ENCODE measurements at regions not wholly inside any gene's neighbourhood (a gene's known extent, or its start where the extent isn't known, plus 50 kb on each side); places are given as distances from the start of the nearest gene placed in this dataset.
A peak's percentile ranks its signal among the peaks of the same experiment; 100 is the strongest.
"Not testable (repeated sequence)": the region's sequence is repeated elsewhere in the genome, so short reads cannot be mapped to it uniquely, and the experiment has no call there.

DNA sequence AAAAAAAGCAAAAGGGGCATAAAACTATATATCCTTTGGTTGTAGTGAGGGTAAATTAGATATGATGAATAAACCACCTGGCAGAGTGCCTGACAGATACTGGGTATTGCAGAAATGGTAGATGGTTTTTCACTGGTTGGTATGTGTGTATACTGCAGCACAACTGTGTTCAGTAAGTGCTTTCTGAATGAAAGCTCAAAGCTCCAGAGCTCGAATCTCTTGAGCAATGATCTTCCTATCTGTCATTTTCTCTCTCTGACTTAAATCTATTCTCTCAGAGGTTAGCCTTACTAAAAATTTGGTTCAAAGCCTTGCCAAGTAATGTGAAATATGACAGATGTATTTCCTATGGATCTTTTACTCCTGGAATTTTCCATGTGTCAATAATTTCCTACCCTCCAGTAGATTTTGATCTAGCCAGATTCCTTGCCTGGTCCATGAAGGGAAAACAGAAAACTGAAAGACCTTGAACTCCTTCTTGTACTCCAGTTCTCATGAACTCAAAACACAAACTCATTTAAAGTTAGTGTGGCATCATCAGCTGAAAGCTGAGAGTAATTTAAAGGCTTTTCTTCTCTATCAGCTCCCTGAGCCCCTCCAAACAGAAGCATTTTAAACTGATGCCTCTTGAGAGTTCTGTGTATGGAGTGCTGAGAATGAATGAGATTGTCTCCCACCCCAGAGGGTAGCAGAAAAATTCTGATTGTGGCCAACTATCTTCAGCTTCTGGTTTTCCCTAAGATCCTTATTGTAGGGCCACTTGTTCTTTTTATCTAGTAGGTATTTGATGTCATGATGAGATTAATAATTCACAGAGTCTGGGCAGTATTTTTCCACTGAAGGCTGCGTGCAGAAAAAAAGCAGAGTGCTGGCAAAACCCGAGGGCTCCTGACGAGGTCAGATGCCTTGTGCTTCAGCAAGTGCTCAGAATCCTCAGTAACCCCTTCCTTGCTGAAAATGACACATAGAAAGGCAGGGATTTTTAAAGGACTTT, 363.4 kb upstream of the BOD1L1 start:
- no peak for DNase-seq

DNA sequence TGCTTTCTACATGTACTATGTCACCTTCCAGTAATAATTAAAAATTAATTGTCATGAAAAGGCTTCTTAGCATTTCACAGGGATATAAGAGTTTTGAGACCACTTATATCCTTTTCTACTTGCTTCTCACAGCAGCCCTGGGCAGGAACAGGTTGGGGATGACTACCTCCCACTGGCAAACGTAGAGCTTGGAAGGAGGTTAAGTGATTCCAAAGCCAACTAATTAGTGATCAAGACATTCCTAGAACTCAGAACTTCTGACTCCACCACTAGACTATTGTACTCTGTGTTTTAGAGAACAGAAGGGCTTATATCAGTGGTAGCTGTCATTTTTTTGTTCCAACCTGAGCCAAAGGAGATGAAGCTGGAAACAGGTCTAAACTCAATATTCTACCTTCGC, 364.5 kb upstream of the BOD1L1 start:
- no peak for DNase-seq

DNA sequence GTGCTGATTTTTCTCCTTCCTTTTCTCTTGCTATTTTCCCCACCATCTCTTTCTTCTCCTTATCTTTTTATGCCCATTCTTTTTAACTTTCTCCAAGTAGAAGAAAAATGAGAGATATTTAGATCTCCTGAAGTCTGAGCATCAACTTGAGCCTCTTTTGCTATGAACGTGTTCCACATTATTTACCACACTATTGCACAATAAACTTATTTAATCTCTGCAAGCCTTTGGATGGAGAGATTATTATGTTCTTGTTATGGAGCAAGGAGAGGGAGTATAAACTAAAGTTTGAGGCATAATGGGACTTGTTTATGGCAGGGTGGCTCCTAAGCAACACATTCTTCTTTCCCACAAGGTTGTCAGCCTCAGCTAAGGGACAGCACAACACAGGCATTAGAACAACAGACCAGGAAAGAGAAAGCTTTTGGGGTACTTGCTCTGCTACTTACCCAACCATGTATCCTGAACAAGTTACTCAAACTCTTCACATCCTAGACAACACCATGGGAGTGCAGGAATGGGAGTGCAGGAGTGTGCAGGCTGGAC, 365.5 kb upstream of the BOD1L1 start:
- no peak for DNase-seq

DNA sequence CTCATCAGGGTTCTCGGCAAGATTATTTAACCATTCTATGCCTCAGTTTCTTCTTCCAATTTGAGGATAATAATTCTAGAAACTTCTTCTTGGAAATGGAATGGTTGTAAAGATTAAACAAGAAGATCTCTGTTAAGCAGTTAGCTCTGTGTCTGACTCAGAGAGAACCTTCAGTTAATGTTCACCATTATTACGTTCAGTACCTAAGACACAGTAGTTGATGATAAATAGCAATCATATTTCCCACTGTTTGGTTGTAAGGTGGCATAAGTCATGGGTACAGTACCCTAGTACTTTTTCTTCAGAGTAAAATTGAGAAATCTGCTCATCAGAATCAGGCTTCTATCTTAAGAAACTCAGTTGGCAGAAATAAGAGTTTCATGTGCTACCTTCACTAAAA, 366.5 kb upstream of the BOD1L1 start:
- no peak for DNase-seq

DNA sequence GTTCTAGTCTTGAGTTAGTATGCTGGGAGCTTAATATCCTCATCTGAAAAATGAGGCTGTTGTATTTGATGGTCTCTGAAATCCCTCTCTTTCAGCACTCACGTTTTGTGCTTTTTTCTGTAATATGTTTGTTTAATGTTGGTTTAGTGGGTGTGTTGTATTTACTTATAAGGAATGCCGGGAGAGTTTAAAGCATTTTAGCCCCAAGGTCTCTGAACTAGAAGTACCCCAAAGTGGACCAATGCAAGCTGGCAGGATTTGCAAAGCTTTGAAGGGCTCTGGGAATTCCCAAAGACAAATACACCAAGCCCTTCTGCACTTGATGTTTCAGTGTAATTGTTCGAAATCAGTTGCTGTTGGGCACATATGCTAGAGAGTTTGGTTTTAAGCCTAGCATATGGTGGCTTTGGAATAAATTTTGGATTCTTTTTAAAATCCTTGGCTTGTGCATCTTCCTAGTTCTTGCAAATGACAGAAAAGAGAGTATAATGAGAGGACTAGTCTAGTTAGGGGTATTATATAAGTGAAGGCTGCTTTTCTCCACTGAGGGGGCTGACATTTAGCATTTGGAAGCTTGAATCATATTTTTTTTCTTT, 371.4 kb upstream of the BOD1L1 start:
- DNase-seq: no peak

DNA sequence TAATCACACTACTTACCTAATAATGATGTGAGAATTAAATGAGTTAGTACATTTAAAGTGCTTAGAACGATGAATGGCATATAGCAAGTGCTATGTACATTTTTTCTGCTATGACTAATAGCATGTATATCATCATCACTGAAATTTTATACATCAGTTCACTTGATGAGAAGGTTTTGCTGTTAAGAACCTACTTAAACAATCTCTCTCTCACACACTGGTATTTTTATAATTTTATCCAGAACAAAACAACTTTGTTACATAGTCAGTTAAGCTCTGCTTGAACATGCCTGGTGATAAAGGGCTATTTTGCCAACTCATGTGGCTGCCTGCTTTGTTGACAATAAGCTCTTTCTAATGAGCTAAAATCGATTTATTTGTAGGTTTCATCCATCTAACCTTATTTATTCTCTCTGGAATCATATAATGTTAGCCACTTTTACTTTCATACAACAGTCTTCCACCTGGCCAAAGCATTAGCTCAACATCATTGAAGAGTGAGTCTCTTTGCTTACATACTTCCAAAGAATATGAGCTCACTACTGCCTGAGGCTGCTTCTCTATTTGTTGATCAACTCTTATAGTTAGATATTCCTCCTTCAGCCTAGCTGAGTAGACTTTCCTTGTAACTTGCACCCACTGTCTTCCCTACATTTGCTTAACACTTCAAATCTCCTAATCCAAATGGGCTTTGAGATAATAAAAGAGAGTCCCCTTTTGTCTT, 372.7 kb upstream of the BOD1L1 start:
- DNase-seq: no peak

DNA sequence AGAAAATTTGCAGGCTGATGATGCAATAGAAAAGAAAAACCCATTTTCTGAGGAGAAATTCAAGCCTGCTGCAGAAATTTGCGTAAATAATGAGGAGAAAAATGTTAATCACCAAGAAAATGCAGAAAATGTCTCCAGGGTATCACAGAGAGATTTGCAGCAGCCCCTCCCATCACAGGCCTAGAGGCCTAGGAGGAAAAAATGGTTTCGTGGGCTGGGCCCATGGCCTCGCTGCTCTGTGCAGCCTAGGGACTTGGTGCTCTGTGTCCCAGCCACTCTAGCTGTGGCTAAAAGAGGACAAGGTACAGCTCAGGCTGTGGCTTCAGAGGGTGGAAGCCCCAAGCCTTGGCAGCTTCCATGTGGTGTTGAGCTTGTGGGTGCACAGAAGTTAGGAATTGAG, 374.8 kb upstream of the BOD1L1 start:
- not testable (repeated sequence) for DNase-seq

DNA sequence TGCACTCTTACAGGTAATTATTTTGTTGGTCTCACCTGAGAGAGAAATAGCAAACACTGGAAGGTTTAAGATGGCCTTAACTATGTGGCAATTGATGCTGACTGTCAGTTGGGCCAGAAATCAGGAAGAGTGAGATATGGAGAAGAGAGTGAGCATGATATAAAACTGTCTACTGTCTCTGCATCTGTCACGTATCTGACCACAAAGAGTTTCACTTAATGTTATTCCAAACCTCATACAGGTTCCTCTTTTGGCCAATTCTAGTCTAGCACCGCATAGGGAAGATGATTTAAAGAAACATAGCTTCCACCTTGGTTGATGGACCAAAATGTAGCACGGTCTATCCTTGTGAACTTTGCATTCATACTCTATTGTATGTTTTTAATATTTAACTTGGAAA, 381.0 kb upstream of the BOD1L1 start:
- no peak for DNase-seq

DNA sequence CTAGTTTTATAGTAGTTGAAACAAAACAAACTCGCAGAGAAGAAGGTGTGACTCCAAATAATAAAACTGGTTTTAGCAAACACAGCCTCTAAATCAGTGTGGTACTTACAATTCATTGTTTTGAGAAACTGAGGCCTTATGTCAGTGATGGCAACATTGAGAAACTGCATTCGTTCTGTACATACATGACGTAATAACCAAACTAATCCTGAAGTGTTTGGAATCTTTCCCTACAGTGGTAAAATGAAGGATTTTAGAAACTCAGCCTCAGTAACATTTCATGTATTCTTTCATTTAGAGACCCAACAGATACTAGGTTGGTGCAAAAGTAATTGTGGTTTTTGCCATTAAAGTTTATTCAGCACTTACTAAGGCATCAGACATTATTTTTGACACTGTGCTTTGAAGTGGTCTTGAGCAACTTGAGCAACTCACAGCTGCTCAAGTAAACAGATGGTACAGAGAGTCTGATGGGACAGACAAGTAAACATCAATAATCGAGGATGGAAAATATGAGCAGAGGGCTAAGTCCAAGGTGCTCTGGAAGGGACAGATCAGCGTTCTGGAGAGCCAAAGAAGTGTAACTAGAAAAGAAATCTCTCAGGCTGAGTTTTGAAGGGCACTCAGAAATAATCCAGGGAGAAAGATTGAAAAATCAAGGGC, 390.8 kb upstream of the BOD1L1 start:
- no peak for DNase-seq

DNA sequence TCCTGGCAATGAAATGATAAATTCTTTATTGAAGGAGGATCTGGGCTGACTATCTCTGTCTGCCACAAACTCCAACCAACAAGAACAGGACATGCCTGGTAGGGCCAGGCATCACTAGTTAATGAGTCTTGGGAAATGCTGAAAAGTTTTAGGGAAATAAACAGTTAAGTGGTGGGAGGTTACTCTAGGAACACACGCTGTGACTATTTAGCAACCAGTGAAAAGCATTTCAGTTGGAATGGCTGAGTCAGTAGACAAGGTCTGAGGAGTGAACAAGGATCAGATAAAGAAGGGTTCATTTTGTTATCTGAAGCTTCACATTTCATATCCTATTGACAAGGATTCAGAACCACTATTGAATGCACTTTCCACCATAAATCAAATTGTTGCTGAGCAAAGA, 394.9 kb upstream of the BOD1L1 start:
- DNase-seq: no peak

DNA sequence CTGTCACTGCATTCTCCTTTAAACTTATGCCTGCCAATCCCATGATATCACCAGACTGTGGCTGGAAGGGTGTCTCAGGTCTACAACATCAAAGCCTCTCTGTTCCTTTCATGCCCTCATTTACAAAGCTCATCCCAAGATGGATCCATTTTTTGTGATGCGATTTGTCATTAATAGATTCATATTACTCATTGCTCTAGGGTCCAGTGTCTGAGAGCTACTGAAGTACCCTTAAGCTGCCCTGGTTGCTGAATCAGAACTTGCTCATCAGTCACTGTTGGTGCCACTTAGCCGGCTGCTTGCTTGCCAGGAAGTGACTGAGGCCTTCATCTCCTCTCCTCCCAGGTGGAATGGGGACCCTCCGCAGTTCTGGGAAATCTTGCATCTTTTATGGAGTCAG, 395.5 kb upstream of the BOD1L1 start:
- DNase-seq: no peak

DNA sequence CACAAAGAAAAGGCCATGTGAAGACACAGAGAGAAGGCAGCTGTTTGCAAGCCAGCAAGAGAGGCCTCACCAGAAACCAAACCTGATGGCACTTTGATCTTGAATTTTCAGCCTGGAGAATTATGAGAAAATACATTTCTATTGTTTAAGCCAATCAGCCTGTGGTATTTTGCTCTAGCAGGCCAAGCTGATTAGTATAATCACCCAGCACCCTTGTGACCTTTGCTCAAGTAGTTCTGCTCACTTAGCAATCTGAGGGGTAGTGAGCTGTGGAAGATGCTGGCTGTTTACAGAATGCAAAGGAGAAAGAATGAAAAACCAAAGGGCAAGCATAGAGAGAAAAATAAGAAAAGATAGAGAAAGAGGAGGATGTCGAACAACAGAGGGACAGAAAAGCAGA, 396.4 kb upstream of the BOD1L1 start:
- DNase-seq: no peak

DNA sequence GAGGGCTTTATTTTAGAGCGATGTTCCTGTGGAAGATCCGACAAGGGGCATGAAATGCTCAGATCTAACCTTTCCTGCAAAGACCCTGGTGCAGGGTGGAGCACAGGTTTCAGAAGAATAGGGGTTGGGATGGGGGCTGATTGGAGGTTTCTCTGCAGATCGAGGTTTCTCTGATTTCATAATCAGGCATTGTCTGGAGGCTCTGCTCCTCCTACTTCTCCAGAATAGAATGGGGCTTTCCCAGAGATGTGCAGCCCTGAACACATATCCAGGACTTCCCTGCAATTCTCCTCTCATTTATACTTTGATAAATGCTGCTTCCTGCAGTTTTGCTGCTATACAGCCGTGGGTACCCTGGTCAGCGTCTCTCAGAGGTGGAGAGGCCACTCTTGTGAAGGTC, 397.6 kb upstream of the BOD1L1 start:
- no peak for DNase-seq

DNA sequence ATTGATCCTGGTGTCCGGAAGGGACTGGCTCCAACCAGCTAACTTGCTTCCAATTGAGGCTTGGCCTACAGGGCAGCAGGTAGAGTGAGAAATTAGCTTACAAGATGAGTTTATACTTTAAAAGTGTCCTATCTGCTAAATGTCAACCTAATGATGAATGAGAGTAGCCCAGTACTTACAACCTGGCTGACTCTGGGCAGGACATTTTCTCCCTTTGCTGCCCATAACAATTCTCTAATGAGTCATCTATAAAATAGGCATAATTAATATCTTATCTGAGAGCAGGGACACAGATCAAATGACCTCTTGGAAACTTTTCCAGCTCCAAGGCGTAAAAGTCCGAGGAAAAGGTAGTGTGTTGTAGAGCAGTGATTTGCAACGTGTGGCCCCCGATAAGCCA, 398.4 kb upstream of the BOD1L1 start:
- no peak for DNase-seq

DNA sequence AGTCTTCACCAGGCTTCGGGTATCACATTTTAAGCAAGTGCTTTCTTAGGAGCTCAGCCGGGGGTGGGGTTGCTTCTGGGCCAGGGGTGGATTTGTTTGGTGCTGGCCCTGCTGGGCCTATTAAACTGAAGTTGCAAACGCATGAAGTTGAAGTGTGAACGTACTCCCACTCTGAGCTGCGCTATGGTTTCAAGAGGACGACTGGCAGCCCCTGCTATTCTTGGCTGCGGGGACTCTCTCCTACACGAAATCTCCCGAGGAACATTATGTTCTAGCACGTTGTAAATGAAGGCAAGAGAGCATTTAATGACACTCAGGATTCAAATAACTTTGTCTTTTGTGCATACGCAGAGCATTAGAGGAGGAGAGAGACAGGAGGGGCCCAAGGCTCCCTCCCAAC, 401.3 kb upstream of the BOD1L1 start:
- no peak for DNase-seq

DNA sequence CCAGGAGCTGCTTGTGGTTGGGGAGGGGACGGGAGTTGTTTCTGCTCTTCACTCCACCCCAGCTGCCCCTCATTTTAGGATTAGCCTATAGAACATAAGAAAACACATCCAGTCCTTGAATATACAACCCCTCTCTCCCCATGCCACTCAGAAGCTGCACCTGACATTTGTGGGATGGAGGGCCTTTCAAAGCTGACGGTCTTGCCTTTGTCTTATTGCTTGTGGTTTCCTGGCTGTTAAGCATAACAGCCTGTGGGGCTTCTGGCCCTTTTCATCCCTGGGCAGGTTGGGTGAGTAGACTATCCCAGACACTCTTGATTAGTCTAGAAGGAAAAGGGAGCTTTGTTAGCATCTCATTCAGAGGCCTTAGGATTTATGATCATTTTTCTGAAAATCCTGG, 407.6 kb upstream of the BOD1L1 start:
- DNase-seq: no peak

DNA sequence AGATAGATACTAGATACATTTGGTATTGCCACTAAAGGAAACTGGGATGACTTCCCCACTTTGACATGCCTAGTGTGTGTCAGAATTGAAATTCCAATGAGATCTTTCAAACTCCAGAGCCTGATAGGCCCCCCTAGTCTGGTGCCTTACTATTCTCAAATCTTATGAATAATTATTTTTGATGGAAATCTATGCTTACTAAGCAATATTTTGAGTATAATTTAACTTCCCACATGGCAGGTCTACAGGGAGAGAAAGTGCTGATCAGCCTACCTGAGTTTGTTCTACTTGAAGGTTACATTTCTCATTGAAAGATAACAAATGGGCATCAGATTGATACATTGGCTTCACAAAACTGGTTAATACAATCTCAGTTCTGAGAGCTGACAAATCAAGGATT, 415.7 kb upstream of the BOD1L1 start:
- DNase-seq: no peak

DNA sequence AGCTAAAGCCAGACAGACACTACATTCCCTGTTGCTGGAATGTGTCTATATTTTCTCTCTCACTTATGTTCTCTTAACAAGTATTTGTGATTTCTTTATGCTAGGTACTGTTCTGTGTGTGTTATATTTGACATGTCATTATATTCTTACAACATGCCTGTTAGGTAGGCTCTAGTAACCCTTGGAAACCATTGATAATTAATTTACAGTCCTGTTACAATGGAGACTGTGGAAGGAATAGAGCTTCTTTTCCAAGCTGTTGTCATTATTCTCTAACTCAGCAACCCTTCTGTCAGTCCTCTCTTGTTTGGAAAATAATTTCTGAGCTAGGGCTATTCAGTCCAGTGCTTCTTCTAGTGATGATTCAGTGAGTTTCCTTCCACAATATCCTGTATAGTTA, 419.1 kb upstream of the BOD1L1 start:
- peak; percentile 1 for DNase-seq

DNA sequence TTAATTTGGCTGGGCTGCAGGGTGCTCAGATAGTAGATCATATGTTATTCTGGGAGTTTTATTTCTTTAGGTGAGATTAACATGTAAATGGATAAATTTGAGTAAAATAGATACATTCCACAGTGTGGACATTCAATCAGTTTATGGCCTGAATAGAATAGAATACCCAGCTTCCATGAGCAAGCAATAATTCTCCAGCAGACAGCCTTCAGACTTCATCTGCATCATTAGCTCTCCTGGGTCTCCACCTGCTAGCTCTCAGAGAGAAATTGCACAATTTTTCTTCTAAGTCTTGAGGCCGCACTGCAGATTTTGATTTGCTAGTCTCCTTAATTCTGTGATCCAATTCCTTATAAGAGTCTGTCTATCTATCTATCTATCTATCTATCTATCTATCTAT, 420.3 kb upstream of the BOD1L1 start:
- DNase-seq: no peak

DNA sequence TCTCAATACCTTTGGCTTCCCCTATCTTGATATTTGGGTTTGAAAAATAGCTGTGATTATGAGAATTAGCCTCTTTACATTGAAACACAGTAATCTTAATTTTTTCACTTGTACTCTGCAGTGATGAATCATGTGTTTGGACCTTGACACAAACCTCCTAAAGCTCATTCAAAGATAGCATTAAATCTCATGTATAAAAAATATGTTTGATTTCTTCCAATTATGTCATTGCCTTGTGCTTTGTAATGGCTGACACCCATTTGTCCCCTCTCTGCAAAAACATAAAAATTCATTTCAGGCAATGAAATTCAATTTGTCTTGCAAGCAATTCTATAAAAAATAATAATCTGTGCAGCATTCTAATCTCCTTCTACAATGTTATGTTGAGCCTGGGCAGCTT, 422.4 kb upstream of the BOD1L1 start:
- no peak for DNase-seq

DNA sequence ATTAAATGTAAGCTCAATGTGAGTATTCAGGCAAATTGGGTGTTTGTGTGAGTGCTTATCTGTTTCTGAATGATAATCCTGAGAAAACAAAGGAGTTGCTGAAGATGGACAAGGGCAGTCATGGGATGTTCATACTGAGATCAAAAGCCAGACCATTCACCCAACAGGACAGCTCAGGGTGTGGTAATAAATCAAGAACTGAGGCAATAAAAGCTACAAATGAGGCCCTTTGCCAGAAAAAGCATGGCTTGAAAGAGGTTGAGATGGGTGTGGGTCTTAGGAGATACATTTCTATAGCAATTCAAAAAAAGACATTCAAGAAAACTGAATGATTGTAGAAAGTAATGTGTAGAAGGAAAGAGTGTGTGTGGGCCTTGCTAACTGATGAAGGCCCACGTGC, 425.8 kb upstream of the BOD1L1 start:
- no peak for DNase-seq

DNA sequence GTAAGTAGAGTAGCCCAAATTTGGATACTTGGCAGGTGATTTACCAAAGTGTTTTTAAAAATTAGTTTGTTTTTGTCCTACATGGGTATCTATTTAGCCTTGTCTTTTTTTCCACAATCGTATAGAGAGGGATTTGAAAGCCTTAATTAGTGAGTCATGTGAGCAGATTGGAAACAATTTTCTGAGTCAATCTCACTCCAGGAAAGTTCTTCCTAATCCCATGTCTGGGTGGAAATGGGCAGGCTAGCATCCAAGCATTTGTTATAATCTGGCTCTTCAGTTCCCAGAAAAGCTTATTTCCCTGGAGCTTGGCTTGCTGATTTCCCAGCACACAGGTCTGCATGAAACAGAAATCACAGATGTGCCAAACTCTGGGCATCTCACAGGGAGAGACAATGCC, 426.9 kb upstream of the BOD1L1 start:
- DNase-seq: no peak

DNA sequence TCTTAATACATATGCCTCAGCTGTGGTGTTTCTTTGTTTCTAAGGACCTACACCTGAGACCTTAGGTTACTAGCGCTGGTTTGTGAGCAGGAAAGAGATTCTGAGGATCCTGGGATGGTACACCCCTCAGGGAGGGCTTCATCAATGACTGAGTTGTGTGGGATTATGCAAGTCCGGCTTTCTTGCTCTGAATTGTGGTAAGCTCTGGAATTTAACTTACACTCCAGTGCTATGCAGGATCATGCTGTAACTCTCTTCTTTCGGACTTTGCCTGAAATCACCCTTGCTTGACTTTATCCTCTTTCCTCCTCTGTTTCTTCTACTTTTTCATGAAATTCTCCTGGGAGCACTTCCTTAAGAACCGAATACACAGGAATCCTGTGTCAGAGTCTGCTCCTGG, 431.5 kb upstream of the BOD1L1 start:
- no peak for DNase-seq

Measured in dermis blood vessel endothelial cell (primary cell).